ENCODE measurements at regions not wholly inside any gene's neighbourhood (a gene's known extent, or its start where the extent isn't known, plus 50 kb on each side); places are given as distances from the start of the nearest gene placed in this dataset.
"Not testable (repeated sequence)": the region's sequence is repeated elsewhere in the genome, so short reads cannot be mapped to it uniquely, and the experiment has no call there.

GRCh38 chr21:10346249-10346648 is 175.1 kb upstream of the TPTE start:
- TF ChIP-seq POLR2A (IDR thresholded peaks at IDR 0.05), result not testable (repeated sequence)
- TF ChIP-seq, protein P1, sequence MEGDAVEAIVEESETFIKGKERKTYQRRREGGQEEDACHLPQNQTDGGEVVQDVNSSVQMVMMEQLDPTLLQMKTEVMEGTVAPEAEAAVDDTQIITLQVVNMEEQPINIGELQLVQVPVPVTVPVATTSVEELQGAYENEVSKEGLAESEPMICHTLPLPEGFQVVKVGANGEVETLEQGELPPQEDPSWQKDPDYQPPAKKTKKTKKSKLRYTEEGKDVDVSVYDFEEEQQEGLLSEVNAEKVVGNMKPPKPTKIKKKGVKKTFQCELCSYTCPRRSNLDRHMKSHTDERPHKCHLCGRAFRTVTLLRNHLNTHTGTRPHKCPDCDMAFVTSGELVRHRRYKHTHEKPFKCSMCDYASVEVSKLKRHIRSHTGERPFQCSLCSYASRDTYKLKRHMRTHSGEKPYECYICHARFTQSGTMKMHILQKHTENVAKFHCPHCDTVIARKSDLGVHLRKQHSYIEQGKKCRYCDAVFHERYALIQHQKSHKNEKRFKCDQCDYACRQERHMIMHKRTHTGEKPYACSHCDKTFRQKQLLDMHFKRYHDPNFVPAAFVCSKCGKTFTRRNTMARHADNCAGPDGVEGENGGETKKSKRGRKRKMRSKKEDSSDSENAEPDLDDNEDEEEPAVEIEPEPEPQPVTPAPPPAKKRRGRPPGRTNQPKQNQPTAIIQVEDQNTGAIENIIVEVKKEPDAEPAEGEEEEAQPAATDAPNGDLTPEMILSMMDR (IDR thresholded peaks at IDR 0.05), result not testable (repeated sequence)

Data from Peyer's patch (tissue), 4 donors.